ENCODE measurements at regions not wholly inside any gene's neighbourhood (a gene's known extent, or its start where the extent isn't known, plus 50 kb on each side); places are given as distances from the start of the nearest gene placed in this dataset.

GRCh38 chr7:17598305-17598704 lies 299.9 kb downstream of the AHR start:
- TF ChIP-seq, protein P1, sequence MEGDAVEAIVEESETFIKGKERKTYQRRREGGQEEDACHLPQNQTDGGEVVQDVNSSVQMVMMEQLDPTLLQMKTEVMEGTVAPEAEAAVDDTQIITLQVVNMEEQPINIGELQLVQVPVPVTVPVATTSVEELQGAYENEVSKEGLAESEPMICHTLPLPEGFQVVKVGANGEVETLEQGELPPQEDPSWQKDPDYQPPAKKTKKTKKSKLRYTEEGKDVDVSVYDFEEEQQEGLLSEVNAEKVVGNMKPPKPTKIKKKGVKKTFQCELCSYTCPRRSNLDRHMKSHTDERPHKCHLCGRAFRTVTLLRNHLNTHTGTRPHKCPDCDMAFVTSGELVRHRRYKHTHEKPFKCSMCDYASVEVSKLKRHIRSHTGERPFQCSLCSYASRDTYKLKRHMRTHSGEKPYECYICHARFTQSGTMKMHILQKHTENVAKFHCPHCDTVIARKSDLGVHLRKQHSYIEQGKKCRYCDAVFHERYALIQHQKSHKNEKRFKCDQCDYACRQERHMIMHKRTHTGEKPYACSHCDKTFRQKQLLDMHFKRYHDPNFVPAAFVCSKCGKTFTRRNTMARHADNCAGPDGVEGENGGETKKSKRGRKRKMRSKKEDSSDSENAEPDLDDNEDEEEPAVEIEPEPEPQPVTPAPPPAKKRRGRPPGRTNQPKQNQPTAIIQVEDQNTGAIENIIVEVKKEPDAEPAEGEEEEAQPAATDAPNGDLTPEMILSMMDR (IDR thresholded peaks at IDR 0.05) = no peak
- no peak for TF ChIP-seq POLR2A (IDR thresholded peaks at IDR 0.05)

Measured in breast epithelium (tissue), 3 donors.